ENCODE measurements at regions not wholly inside any gene's neighbourhood (a gene's known extent, or its start where the extent isn't known, plus 50 kb on each side); places are given as distances from the start of the nearest gene placed in this dataset.

- H3K9me3 Mint-ChIP-seq (ENCODE audit: low read depth) = no peaks in the 10 kb centered on the region
- DNase-seq (ENCODE audit: low spot score) = no peak
- H3K4me3 Mint-ChIP-seq (ENCODE audit: unreplicated experiment) = no peak overlapping the region
- no peak overlapping the region for H3K27ac Mint-ChIP-seq (ENCODE audit: unreplicated experiment)
- peaks cover 7% of the 10 kb centered on the region for H3K27me3 Mint-ChIP-seq (ENCODE audit: low read depth)
- H3K4me1 Mint-ChIP-seq (ENCODE audit: low read depth) = no peaks in the 10 kb centered on the region
- H3K36me3 Mint-ChIP-seq (ENCODE audit: low read depth) = no peaks in the 10 kb centered on the region
- no peak for TF ChIP-seq CTCF (IDR thresholded peaks at IDR 0.05)
Observed at GRCh38 chr9:7293091-7293490, 506.5 kb downstream of the DMAC1 start.

DNA sequence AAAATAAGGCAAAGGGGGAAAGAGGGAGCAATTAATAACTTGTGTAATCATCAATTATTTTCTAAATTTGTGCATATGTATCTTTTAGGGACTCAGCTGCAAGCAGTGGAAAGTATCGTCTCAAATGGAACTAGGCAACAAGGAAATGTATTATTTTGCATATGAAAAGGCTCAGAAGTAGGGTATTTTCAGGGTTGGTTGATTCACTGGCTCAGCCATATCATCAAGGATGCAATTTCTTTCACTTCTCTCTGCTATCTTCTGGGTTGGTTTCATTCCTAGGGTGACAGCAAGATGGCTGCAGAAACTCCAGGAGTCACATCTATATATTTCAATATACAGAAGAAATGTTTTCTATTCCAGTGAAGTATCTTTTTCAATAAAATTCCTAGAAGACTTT, 509.8 kb downstream of the DMAC1 start:
- H3K4me1 Mint-ChIP-seq (ENCODE audit: low read depth) = no peaks in the 10 kb centered on the region
- no peaks in the 10 kb centered on the region for H3K9me3 Mint-ChIP-seq (ENCODE audit: low read depth)
- H3K27me3 Mint-ChIP-seq (ENCODE audit: low read depth) = peaks cover 15% of the 10 kb centered on the region
- no peaks in the 10 kb centered on the region for H3K36me3 Mint-ChIP-seq (ENCODE audit: low read depth)
- DNase-seq (ENCODE audit: low spot score) = no peak
- H3K27ac Mint-ChIP-seq (ENCODE audit: unreplicated experiment) = no peak overlapping the region
- no peak for TF ChIP-seq CTCF (IDR thresholded peaks at IDR 0.05)
- H3K4me3 Mint-ChIP-seq (ENCODE audit: unreplicated experiment) = no peak overlapping the region

DNA sequence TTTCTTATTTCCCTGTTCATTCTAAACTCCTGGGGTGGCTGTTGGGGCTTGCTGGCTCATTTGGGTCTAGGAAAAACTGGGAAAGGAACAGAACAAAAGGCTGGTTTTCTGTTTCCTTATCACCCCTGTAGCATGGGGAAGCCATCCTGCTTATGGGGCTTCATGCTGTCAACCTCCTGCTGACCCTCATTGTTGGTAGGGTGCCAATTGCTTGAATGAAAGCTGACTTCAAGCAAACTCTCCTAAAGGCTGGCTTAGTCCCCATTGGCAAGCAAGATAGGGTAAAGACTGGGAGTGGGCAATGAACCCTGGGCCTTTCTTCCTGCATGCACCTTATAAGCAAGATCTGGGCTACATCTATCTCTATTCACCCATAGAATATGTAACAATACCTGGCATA, 511.6 kb downstream of the DMAC1 start:
- Mint-ChIP-seq H3K27me3 (ENCODE audit: low read depth) (peaks cover 16% of the 10 kb centered on the region), H3K4me1 (ENCODE audit: low read depth) (no peaks in the 10 kb centered on the region), H3K36me3 (ENCODE audit: low read depth) (no peaks in the 10 kb centered on the region), H3K9me3 (ENCODE audit: low read depth) (no peaks in the 10 kb centered on the region), H3K4me3 (ENCODE audit: unreplicated experiment) (no peak overlapping the region), H3K27ac (ENCODE audit: unreplicated experiment) (no peak overlapping the region)
- no peak for TF ChIP-seq CTCF (IDR thresholded peaks at IDR 0.05)
- DNase-seq (ENCODE audit: low spot score) = no peak

GRCh38 chr9:7287065-7287464, 512.5 kb downstream of the DMAC1 start:
- peaks cover 18% of the 10 kb centered on the region for H3K27me3 Mint-ChIP-seq (ENCODE audit: low read depth)
- TF ChIP-seq CTCF (IDR thresholded peaks at IDR 0.05) = no peak
- no peaks in the 10 kb centered on the region for H3K36me3 Mint-ChIP-seq (ENCODE audit: low read depth)
- no peak overlapping the region for H3K4me3 Mint-ChIP-seq (ENCODE audit: unreplicated experiment)
- H3K27ac Mint-ChIP-seq (ENCODE audit: unreplicated experiment) = no peak overlapping the region
- peaks cover 4% of the 10 kb centered on the region for H3K9me3 Mint-ChIP-seq (ENCODE audit: low read depth)
- no peaks in the 10 kb centered on the region for H3K4me1 Mint-ChIP-seq (ENCODE audit: low read depth)
- no peak for DNase-seq (ENCODE audit: low spot score)

DNA sequence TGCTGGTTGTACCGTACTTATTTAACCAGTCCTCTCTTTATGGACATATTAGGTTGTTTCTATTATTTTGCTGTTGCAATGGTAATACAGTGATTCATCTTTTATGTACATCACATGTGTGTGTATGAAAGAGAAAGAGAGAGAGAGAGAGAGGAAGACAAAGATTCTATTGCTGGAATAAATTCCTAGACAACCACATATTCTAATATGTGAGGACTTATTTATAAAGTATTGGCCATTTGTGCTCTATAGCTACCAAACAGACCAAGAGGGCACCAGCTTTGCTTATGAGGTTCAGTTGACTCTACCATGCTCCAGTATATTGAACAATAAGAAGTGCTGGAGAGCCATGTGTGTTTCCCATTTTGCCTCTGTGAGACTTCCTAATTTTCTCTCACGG, 513.5 kb downstream of the DMAC1 start:
- Mint-ChIP-seq H3K4me3 (ENCODE audit: unreplicated experiment) (no peak overlapping the region), H3K4me1 (ENCODE audit: low read depth) (no peaks in the 10 kb centered on the region), H3K36me3 (ENCODE audit: low read depth) (no peaks in the 10 kb centered on the region), H3K27ac (ENCODE audit: unreplicated experiment) (no peak overlapping the region), H3K9me3 (ENCODE audit: low read depth) (peaks cover 11% of the 10 kb centered on the region), H3K27me3 (ENCODE audit: low read depth) (peaks cover 18% of the 10 kb centered on the region)
- TF ChIP-seq CTCF (IDR thresholded peaks at IDR 0.05) = no peak
- no peak for DNase-seq (ENCODE audit: low spot score)
